ENCODE measurements at regions not wholly inside any gene's neighbourhood (a gene's known extent, or its start where the extent isn't known, plus 50 kb on each side); places are given as distances from the start of the nearest gene placed in this dataset.
"Not testable (repeated sequence)": the region's sequence is repeated elsewhere in the genome, so short reads cannot be mapped to it uniquely, and the experiment has no call there.

DNA sequence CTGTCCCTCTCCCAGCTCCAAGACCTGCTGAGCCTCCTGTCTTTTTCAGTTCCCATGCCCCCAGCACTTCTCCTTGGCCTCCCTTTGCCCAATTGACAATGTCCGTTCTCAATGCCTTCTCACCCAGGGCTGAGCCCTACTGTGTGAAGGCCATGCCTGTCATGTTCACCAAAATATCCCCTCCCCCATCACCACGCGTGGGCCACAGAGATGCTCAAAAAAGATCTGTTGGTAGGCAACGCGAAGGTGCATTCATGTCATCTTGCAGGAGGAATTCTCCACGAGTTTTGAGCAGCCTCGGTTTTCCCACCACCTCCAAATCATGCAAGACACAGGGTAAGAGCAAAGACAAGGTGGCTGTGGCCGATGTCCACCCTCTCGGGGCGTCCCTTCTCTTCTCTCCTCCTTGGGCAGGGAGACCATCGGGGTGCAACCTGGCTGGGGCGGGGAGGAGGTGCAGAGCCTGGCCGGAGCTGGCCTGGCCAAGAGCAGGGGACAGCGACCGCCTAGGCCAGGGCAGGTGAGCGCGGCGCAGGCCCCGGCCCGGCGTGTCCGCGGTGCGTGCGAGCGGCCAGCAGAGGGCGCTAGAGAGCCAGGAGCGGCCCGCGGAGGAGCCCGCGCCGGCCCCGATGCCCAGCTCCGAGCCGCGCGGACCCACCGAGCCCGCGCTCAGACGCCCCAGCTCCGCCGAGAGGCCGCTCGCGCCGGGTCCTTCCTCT, 56.3 kb upstream of the KRTAP5-11 start:
- DNase-seq (ENCODE audit: low spot score in 2 of 2); intact Hi-C loops (cut with DNase I; ENCODE audit: low total_unique reads); H3K4me3 ChIP-seq (ENCODE audit: low read depth, poor library complexity, severe bottlenecking): not testable (repeated sequence)
- 32 to 69% methylated on average over 7 to 20 of the region's 48 CpGs for WGBS, 2 donors

- intact Hi-C loops (cut with DNase I; ENCODE audit: low total_unique reads): not testable (repeated sequence)
Measured at GRCh38 chr11:71639520-71639849, 56.8 kb upstream of the KRTAP5-11 start.

DNA sequence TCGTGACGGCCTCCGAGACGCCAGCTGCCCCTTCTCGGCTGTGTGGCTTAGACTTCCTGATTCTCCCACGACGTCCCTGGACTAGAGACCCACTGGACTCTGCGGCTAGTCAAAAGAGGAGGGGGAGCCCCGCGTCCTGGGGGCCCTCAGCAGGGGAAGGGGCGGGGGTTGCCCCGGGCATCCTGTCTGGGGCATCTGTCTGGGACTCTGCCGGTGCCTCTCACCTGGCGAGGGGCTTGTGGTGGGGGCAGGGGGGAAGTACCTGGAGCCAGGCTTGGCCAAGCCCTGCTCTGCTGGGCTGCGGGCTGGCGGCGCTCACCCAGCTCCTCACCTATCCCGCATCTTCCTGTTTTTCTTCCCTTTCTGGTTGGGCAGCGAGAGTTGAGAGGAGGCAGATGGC, 57.2 kb upstream of the KRTAP5-11 start:
- intact Hi-C loops (cut with DNase I; ENCODE audit: low total_unique reads); H3K4me3 ChIP-seq (ENCODE audit: low read depth, poor library complexity, severe bottlenecking); DNase-seq (ENCODE audit: low spot score in 2 of 2): not testable (repeated sequence)
- WGBS, 2 donors: 0 to 12% methylated on average over 1 to 10 of the region's 19 CpGs

More at GRCh38 chr11:71639520-71639849, 56.8 kb upstream of the KRTAP5-11 start:
- not testable (repeated sequence) for H3K4me3 ChIP-seq (ENCODE audit: low read depth, poor library complexity, severe bottlenecking); DNase-seq (ENCODE audit: low spot score in 2 of 2)
- WGBS, 2 donors: 0% methylated on average over 20 of the region's 32 CpGs; no CpG with 5 or more reads in 1 of the 2 donors

DNA sequence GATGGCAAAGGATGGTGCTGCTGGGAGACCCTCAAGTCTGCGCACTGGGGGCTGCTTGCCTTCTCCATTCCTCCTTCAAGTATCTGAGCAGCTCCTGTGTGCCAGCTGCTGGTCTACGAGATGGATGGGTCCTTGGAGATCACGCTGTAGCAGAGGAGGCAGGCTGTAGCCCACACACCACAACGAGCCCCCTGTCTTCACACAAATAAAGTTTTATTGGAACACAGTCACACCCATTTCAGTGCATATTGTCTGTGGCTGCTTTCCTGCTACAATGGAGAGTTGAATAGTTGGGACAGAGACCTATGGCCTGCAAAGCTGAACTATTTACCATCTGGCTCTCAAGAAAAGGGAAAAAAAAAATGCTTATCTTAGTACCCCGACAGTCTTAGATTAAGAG, 64.4 kb upstream of the KRTAP5-11 start:
- DNase-seq (ENCODE audit: low spot score in 2 of 2); intact Hi-C loops (cut with DNase I; ENCODE audit: low total_unique reads); H3K4me3 ChIP-seq (ENCODE audit: low read depth, poor library complexity, severe bottlenecking): not testable (repeated sequence)
- WGBS, 2 donors: 77 to 81% methylated on average over 5 of the region's 5 CpGs

GRCh38 chr11:71652998-71653397, 70.3 kb upstream of the KRTAP5-11 start:
- DNase-seq (ENCODE audit: low spot score in 2 of 2): peak in 1 of 2 donors; percentile 29
- H3K4me3 ChIP-seq (ENCODE audit: low read depth, poor library complexity, severe bottlenecking); intact Hi-C loops (cut with DNase I; ENCODE audit: low total_unique reads): not testable (repeated sequence)
- 79 to 80% methylated on average over 5 of the region's 5 CpGs for WGBS, 2 donors

- intact Hi-C loops (cut with DNase I; ENCODE audit: low total_unique reads); H3K4me3 ChIP-seq (ENCODE audit: low read depth, poor library complexity, severe bottlenecking): not testable (repeated sequence)
- 91 to 97% methylated on average over 3 of the region's 3 CpGs for WGBS, 2 donors
- peak in 1 of 2 donors; percentile 21 for DNase-seq (ENCODE audit: low spot score in 2 of 2)
Measured at GRCh38 chr11:71654423-71654822, 71.7 kb upstream of the KRTAP5-11 start.

GRCh38 chr11:71655041-71655440, 72.4 kb upstream of the KRTAP5-11 start:
- intact Hi-C loops (cut with DNase I; ENCODE audit: low total_unique reads); H3K4me3 ChIP-seq (ENCODE audit: low read depth, poor library complexity, severe bottlenecking); DNase-seq (ENCODE audit: low spot score in 2 of 2): not testable (repeated sequence)
- 39 to 53% methylated on average over 7 of the region's 7 CpGs for WGBS, 2 donors

GRCh38 chr11:71656513-71656912, 73.8 kb upstream of the KRTAP5-11 start:
- H3K4me3 ChIP-seq (ENCODE audit: low read depth, poor library complexity, severe bottlenecking); intact Hi-C loops (cut with DNase I; ENCODE audit: low total_unique reads): not testable (repeated sequence)
- peak in 1 of 2 donors; percentile 21 for DNase-seq (ENCODE audit: low spot score in 2 of 2)
- WGBS, 2 donors: 60 to 69% methylated on average over 5 of the region's 5 CpGs

DNA sequence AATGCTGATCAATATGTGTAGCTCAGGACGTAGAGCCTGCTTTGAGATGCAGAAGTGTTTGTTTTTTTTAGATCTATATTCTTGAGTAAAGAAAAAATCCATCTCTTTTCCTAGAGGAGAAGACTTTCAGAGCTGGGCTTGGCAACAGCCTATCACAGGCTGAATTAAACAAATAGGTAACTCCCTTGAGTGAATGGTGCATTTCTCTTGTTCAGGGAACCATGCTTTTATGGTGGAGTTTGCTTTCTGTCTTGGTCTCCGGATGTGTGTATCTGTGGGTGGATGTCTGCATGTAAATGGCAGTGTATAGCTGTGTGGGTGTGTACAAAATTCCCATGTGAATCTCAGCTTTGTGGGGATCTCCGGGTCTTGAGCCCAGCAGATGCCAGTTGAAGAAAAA, 82.3 kb upstream of the KRTAP5-11 start:
- not testable (repeated sequence) for DNase-seq (ENCODE audit: low spot score in 2 of 2)
- 42 to 50% methylated on average over 2 to 3 of the region's 3 CpGs for WGBS, 2 donors

GRCh38 chr11:71698110-71698509, 115.4 kb upstream of the KRTAP5-11 start:
- intact Hi-C loops (cut with DNase I; ENCODE audit: low total_unique reads): not testable (repeated sequence)

More for the DNA sequence above, 82.3 kb upstream of the KRTAP5-11 start:
- H3K4me3 ChIP-seq (ENCODE audit: low read depth, poor library complexity, severe bottlenecking); intact Hi-C loops (cut with DNase I; ENCODE audit: low total_unique reads): not testable (repeated sequence)

GRCh38 chr11:71698961-71699360, 116.3 kb upstream of the KRTAP5-11 start:
- intact Hi-C loops (cut with DNase I; ENCODE audit: low total_unique reads); DNase-seq (ENCODE audit: low spot score in 2 of 2); H3K4me3 ChIP-seq (ENCODE audit: low read depth, poor library complexity, severe bottlenecking): not testable (repeated sequence)
- 80 to 82% methylated on average over 2 of the region's 2 CpGs for WGBS, 2 donors

More at GRCh38 chr11:71698110-71698509, 115.4 kb upstream of the KRTAP5-11 start:
- H3K4me3 ChIP-seq (ENCODE audit: low read depth, poor library complexity, severe bottlenecking); DNase-seq (ENCODE audit: low spot score in 2 of 2): not testable (repeated sequence)

- 58 to 78% methylated on average over 2 to 3 of the region's 3 CpGs for WGBS, 2 donors
- H3K4me3 ChIP-seq (ENCODE audit: low read depth, poor library complexity, severe bottlenecking); DNase-seq (ENCODE audit: low spot score in 2 of 2); intact Hi-C loops (cut with DNase I; ENCODE audit: low total_unique reads): not testable (repeated sequence)
Measured at GRCh38 chr11:71701435-71702291, 119.0 kb upstream of the KRTAP5-11 start.

DNA sequence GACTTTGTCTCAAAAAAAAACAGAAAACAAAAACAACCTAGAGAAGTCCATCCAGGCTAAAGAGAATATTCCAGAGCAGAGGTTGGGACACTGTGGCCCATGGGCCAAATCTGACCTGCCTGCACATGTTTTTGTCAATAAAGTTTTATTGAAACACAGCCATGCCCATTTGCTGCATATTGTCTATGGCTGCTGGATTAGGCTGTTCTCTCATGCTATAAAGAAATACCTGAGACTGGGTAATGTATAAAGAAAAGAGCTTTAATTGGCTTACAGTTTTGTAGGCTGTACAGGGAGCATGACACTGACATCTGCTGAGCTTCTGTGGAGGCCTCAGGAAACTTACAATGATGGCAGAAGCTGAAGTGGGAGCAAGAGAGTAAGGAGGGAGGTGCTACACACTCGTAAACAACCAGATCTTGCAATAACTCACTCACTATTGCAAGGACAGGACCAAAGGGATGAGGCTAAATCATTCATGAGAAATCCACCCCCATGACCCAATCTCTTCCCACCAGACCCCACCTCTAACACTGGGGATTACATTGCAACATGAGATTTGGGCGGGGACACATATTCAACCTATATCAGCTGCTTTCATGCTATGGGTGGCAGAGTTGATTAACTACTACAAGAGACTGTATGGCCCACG, 122.5 kb upstream of the KRTAP5-11 start:
- 47 to 72% methylated on average over 2 to 3 of the region's 3 CpGs for WGBS, 2 donors
- H3K4me3 ChIP-seq (ENCODE audit: low read depth, poor library complexity, severe bottlenecking); DNase-seq (ENCODE audit: low spot score in 2 of 2); intact Hi-C loops (cut with DNase I; ENCODE audit: low total_unique reads): not testable (repeated sequence)

DNA sequence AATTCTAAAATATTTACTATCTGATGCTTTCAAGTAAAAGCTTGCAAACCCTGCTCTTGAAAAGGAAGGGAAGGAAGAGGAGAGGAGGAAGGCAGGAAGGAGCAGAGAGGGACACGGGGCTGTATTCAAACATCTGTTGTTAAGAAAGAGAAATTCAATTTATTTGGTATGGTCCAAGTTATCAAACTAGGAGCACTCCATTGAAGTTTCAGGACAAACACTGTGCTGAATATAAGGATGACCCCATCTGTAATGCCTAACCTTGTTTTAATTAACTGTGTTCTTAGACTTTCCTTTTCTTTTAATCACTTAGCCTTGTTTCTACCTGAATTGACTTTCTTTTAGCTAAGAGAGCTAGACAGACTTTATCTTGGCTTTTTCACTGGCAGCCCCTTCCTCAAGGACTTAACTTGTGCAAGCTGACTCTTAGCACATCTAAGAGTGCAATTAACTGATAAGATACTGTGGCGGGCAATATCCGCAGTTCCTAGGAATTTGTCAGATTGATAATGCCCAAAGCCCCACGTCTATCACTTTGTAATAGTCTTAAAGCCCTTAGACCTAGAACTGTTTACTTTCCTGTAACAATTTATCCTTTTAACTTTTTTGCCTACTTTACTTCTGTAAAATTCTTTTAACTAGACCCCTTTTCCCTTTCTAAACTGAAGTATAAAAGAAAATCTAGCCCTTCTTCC, 123.2 kb upstream of the KRTAP5-11 start:
- H3K4me3 ChIP-seq (ENCODE audit: low read depth, poor library complexity, severe bottlenecking); intact Hi-C loops (cut with DNase I; ENCODE audit: low total_unique reads); DNase-seq (ENCODE audit: low spot score in 2 of 2): not testable (repeated sequence)
- 77 to 85% methylated on average over 3 of the region's 4 CpGs for whole genome bisulfite sequencing, 2 donors
